H7 (cell line): ENCODE measurements at regions not wholly inside any gene's neighbourhood (a gene's known extent, or its start where the extent isn't known, plus 50 kb on each side); places are given as distances from the start of the nearest gene placed in this dataset.
"Not testable (repeated sequence)": the region's sequence is repeated elsewhere in the genome, so short reads cannot be mapped to it uniquely, and the experiment has no call there.

Experiments
- DNase-seq: peaks from one replicate; pipeline ENCODE4 v3.0.0; 2012
- H3K27me3 ChIP-seq: 2 replicates; pipeline ENCODE4 v1.6.0; 2011; ENCODE audit warnings: mild to moderate bottlenecking, low read length; ENCODE audit not compliant: control insufficient read depth, insufficient read depth
- H3K36me3 ChIP-seq: replicated peaks from 2 replicates; pipeline ENCODE4 v1.5.1; 2011; ENCODE audit warnings: low read length; ENCODE audit not compliant: control insufficient read depth, insufficient read depth
- H3K4me3 ChIP-seq: 2 replicates; pipeline ENCODE4 v1.5.1; 2011; ENCODE audit warnings: low read depth, mild to moderate bottlenecking, control low read depth, low read length, moderate library complexity; ENCODE audit not compliant: insufficient read depth

GRCh38 chrX:120740072-120740471 lies 110.2 kb upstream of the C1GALT1C1 start:
- Histone ChIP-seq H3K36me3 (no peaks in the 10 kb centered on the region), H3K4me3 (no peak overlapping the region), H3K27me3 (no peaks in the 10 kb centered on the region; the same call in 1 of the 2 replicates)
- no peak for DNase-seq

DNA sequence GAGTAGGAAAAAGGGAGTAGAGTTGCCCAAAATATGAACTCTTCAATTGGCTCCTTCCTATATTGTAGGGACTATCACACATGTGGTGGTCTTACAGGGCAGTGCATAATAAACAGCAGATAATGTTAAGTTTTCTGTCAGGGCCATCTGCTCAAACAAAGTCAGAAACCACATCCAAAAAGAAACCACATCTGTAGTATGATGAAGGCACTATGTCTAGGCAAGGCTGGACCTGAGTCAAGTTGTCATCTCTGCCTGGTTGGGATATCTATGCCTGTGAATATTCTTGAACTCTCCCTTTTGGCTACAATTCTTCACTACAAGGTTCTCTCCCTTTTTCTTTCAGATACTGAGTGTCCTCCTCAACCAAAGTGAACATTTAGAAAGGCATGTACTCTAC lies 109.4 kb upstream of the C1GALT1C1 start:
- Histone ChIP-seq H3K27me3 (no peaks in the 10 kb centered on the region; the same call in 1 of the 2 replicates), H3K4me3 (no peak overlapping the region), H3K36me3 (no peaks in the 10 kb centered on the region)
- no peak for DNase-seq

DNA sequence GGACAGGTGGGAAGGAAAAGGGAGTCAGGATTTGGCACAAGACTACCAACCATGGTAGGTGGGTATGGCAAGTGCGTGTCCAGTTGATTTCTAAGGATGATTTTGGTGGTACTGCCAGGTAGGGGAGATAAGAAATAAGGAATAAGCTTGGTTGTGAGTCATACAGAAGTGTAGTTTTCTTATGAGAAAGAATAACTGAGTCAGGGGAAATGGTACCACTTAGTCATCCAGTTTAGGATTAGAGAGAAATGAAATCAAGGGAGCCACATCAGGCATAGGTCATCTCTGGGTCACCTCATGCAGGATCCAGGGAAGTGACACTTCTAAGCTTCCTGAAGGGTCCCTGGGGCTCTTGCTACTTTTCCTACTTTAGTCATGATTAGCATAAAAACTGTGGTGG lies 107.1 kb upstream of the C1GALT1C1 start:
- H3K27me3 ChIP-seq, result no peaks in the 10 kb centered on the region; the same call in 1 of the 2 replicates
- DNase-seq, result no peak
- no peak overlapping the region for H3K4me3 ChIP-seq
- H3K36me3 ChIP-seq, result no peaks in the 10 kb centered on the region

- no peak for DNase-seq
- Histone ChIP-seq H3K4me3 (no peak overlapping the region), H3K27me3 (no peaks in the 10 kb centered on the region; the same call in 1 of the 2 replicates), H3K36me3 (no peaks in the 10 kb centered on the region)
Measured at GRCh38 chrX:120735966-120736365, 106.1 kb upstream of the C1GALT1C1 start.

DNA sequence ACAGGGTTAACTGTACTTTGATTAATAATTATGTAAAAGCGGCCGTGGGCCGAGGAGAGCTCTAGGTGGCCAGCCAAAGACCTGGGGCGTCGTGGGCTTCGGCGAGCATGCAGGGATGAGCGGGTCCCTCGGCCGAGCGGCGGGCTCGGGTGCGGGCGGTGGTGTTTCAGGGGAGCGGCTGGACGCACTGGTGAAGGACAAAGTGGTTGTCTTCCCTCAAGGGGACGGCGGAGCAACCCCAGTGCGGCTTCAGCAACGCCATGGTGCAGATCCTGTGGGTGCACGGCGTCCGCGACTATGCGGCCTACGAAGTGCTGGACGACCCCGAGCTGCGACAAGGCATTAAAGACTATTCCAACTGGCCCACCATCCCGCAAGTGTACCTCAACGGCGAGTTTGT lies 103.0 kb upstream of the C1GALT1C1 start:
- Histone ChIP-seq H3K36me3 (no peaks in the 10 kb centered on the region), H3K4me3 (no peak overlapping the region), H3K27me3 (no peaks in the 10 kb centered on the region)
- no peak for DNase-seq

DNA sequence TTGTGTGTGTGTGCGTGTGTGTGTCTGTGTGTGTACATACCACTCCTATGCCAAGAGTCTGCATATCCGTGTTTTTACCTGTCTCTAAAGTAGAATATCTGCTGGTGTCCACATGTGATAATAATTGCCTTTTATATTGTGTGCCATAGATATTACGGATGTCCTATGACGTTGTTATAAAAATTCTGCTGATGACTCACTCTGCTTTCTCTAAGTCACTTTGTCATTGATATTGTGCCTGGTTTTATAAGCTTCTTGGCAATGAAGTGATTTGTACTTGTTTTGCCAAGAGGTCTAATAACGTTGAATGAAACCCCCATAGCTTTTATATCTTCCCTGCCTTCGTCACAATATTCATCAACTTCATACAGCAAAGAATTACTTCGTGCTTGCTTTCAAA lies 102.6 kb upstream of the C1GALT1C1 start:
- no peak overlapping the region for H3K4me3 ChIP-seq
- no peaks in the 10 kb centered on the region for H3K27me3 ChIP-seq
- H3K36me3 ChIP-seq, result no peaks in the 10 kb centered on the region
- no peak for DNase-seq

DNA sequence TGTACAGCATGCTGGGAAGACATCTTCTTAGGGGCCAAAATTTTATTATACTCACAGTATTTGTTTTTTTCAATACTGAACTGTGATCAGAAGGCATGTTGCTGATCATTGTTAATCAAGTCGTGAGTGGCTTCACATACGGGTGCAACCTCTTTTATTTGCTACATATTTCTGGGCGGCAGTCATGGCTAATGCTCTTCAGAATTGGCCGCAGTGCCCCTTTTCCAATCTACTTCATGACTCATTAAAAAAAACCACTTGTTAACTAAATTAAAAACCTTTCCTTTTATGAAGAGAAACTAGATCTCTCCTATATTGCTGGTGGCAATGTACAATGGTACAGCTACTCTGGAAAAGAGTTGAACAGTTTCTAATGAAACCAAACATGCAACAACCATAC lies 101.5 kb upstream of the C1GALT1C1 start:
- Histone ChIP-seq H3K4me3 (no peak overlapping the region), H3K36me3 (no peaks in the 10 kb centered on the region), H3K27me3 (no peaks in the 10 kb centered on the region)
- no peak for DNase-seq

- H3K36me3 ChIP-seq, H3K27me3 ChIP-seq, H3K4me3 ChIP-seq, DNase-seq: not testable (repeated sequence)
Measured at GRCh38 chrX:120729506-120730255, 99.8 kb upstream of the C1GALT1C1 start.

DNA sequence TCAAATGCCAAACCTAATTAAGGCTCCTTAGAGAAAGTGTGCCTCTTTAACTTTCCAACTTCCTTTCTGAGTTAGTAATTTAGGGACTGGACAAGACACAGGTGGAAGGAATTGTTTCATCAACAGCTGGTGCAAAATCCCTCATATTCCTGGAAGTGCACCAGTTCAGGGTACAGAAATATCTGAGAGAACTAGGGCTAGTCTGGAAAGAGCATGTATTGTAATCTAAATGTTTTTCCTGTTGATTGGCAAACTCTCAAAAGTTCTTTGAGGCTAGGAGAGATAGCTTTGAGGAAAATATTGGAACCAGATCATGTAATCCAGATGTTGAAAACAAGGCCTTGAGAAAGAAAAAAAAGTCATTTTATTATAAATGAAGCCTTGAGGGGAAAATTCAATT lies 98.1 kb upstream of the C1GALT1C1 start:
- Histone ChIP-seq H3K4me3 (no peak overlapping the region), H3K27me3 (no peaks in the 10 kb centered on the region), H3K36me3 (no peaks in the 10 kb centered on the region)
- DNase-seq, result no peak

GRCh38 chrX:120727452-120727851 lies 97.6 kb upstream of the C1GALT1C1 start:
- no peaks in the 10 kb centered on the region for H3K36me3 ChIP-seq
- DNase-seq, result no peak
- H3K27me3 ChIP-seq, result no peaks in the 10 kb centered on the region
- H3K4me3 ChIP-seq, result no peak overlapping the region

- H3K27me3 ChIP-seq, result no peaks in the 10 kb centered on the region
- H3K4me3 ChIP-seq, result no peak overlapping the region
- H3K36me3 ChIP-seq, result no peaks in the 10 kb centered on the region
- DNase-seq, result no peak
Measured at GRCh38 chrX:120726294-120726693, 96.4 kb upstream of the C1GALT1C1 start.

- no peak for DNase-seq
- no peaks in the 10 kb centered on the region for H3K36me3 ChIP-seq
- no peak overlapping the region for H3K4me3 ChIP-seq
- no peaks in the 10 kb centered on the region for H3K27me3 ChIP-seq
Measured at GRCh38 chrX:120725874-120726273, 96.0 kb upstream of the C1GALT1C1 start.

- no peak for DNase-seq
- no peaks in the 10 kb centered on the region for H3K27me3 ChIP-seq
- H3K36me3 ChIP-seq, result no peaks in the 10 kb centered on the region
- no peak overlapping the region for H3K4me3 ChIP-seq
Measured at GRCh38 chrX:120719622-120720021, 89.8 kb upstream of the C1GALT1C1 start.

DNA sequence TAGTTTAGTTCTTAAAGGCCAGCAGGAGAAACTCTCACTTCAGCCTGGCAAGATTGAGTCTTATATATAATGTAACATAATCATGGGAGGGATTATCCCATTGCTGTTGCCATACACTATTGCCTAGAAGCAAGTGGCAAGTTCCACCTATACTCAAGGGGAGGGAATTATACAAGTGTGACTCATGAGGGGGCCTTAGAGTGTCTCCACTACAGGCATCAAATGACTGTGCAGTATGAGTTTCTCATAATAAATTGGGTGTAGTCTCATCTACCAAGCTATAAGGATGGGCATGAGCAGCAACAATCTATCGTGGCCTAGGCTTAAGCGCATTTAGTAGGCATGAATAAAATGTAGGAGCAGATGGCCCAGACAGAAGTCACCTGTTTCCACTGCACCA lies 89.1 kb upstream of the C1GALT1C1 start:
- DNase-seq, result no peak
- no peaks in the 10 kb centered on the region for H3K36me3 ChIP-seq
- no peaks in the 10 kb centered on the region for H3K27me3 ChIP-seq
- H3K4me3 ChIP-seq, result no peak overlapping the region

GRCh38 chrX:120702337-120702736 lies 72.5 kb upstream of the C1GALT1C1 start:
- not testable (repeated sequence) for H3K27me3 ChIP-seq, H3K36me3 ChIP-seq, DNase-seq, H3K4me3 ChIP-seq

DNA sequence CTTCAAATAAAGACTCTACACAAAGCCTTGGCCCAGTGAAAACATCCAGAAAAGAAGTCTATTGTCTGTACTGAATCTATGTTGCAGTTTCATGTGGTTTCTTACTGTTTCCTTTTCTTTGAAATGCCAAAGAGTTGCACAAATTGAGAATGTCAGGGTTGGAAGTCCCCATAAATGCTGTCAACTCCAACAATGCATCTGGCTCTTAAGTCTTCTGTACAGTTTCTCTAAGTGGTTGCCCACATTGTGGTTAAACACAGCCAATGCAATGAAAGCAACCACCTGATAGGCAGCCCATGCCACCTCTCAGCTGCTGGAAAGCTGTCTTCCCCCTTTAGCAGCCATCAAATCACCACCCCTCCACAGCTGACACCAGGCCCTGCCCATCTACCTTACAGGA lies 67.2 kb upstream of the C1GALT1C1 start:
- no peak for DNase-seq
- Histone ChIP-seq H3K27me3 (no peaks in the 10 kb centered on the region), H3K4me3 (no peak overlapping the region), H3K36me3 (no peaks in the 10 kb centered on the region)
